CD14-positive monocyte (primary cell): ENCODE measurements at regions not wholly inside any gene's neighbourhood (a gene's known extent, or its start where the extent isn't known, plus 50 kb on each side); places are given as distances from the start of the nearest gene placed in this dataset.

Experiments used
- DNase-seq, 3 donors: peaks; one replicate each; pipeline ENCODE4 v3.0.0-alpha.2; 2011 to 2022
- H2AFZ ChIP-seq: 2 replicates; pipeline ENCODE4 v1.6.0; 2012; ENCODE audit warnings: mild to moderate bottlenecking, low read depth, low read length, inconsistent platforms; ENCODE audit not compliant: insufficient read depth, poor library complexity, severe bottlenecking
- H3K27ac ChIP-seq, 2 donors: 1 replicate in 1 of 2; 2 replicates in 1 of 2; pipeline ENCODE4 v1.5.1; 2012 to 2013; ENCODE audit warnings: low read length in 2 of 2, control low read depth in 1 of 2, inconsistent platforms in 1 of 2, low read depth in 1 of 2, mild to moderate bottlenecking in 1 of 2
- H3K27me3 ChIP-seq, 2 donors: one replicate each; pipeline versions ENCODE4 v1.6.0 to v1.6.1; 2011 to 2013; ENCODE audit warnings: low read length in 2 of 2; ENCODE audit not compliant: control insufficient read depth in 2 of 2, insufficient read depth in 2 of 2
- H3K36me3 ChIP-seq, 2 donors: replicated peaks in 1 of 2; 1 replicate in 1 of 2; 2 replicates in 1 of 2; pipeline versions ENCODE4 v1.5.1 to v1.6.1; 2012 to 2013; ENCODE audit warnings: low read length in 2 of 2, control low read depth in 1 of 2, inconsistent platforms in 1 of 2, mild to moderate bottlenecking in 1 of 2; ENCODE audit not compliant: insufficient read depth in 2 of 2, control insufficient read depth in 1 of 2
- H3K4me1 ChIP-seq, 2 donors: 1 replicate in 1 of 2; 2 replicates in 1 of 2; pipeline versions ENCODE4 v1.5.1 to v1.6.1; 2012 to 2013; ENCODE audit warnings: low read length in 2 of 2, control low read depth in 1 of 2, inconsistent platforms in 1 of 2, mild to moderate bottlenecking in 1 of 2, moderate library complexity in 1 of 2; ENCODE audit not compliant: insufficient read depth in 2 of 2, control insufficient read depth in 1 of 2
- H3K4me2 ChIP-seq: replicated peaks from 2 replicates; pipeline ENCODE3; 2012; ENCODE audit warnings: low read length, moderate library complexity, mild to moderate bottlenecking; ENCODE audit not compliant: poor library complexity, severe bottlenecking; ENCODE audit errors: extremely low read depth
- H3K4me3 ChIP-seq, 3 experiments: fragments of 200-600 bp in 1 of 3; sonication (generic) in 1 of 3; replicated peaks in 1 of 3; 1 replicate in 2 of 3; 2 replicates in 1 of 3; pipeline ENCODE4 v1.5.1; 2011 to 2013; ENCODE audit warnings: low read length in 3 of 3, mild to moderate bottlenecking in 3 of 3, control low read depth in 2 of 3, low read depth in 2 of 3, inconsistent platforms in 1 of 3, moderate library complexity in 1 of 3
- H3K79me2 ChIP-seq: 2 replicates; pipeline ENCODE4 v1.6.0; 2012; ENCODE audit warnings: mild to moderate bottlenecking, control low read depth, inconsistent platforms, low read length, moderate library complexity; ENCODE audit not compliant: insufficient read depth
- H3K9ac ChIP-seq: 2 replicates; pipeline ENCODE4 v1.6.0; 2017; ENCODE audit warnings: low read length, mild to moderate bottlenecking; ENCODE audit not compliant: insufficient read depth, poor library complexity, severe bottlenecking
- H3K9me3 ChIP-seq, 2 donors: replicated peaks in 1 of 2; 1 replicate in 1 of 2; 2 replicates in 1 of 2; pipeline versions ENCODE4 v1.5.1 to v1.6.1; 2012 to 2013; ENCODE audit warnings: low read length in 2 of 2, control low read depth in 1 of 2; ENCODE audit not compliant: control insufficient read depth in 1 of 2, insufficient read depth in 1 of 2
- H4K20me1 ChIP-seq: 2 replicates; pipeline ENCODE4 v1.6.0; 2012; ENCODE audit warnings: mild to moderate bottlenecking, low read length, control low read depth, moderate library complexity; ENCODE audit not compliant: insufficient read depth
- H3K27ac Mint-ChIP-seq, 7 donors: one replicate each; pipeline ENCODE4 v1.8.0; 2020; ENCODE audit warnings: mild to moderate bottlenecking in 7 of 7, mixed read lengths in 7 of 7, moderate library complexity in 6 of 7, inconsistent platforms in 2 of 7
- H3K27me3 Mint-ChIP-seq, 3 donors: one replicate each; pipeline ENCODE4 v1.8.0; 2021 to 2022; ENCODE audit warnings: low read depth in 3 of 3, mild to moderate bottlenecking in 3 of 3, mixed read lengths in 3 of 3, moderate library complexity in 3 of 3, inconsistent platforms in 1 of 3
- H3K36me3 Mint-ChIP-seq, 2 donors: one replicate each; pipeline ENCODE4 v1.8.0; 2020; ENCODE audit warnings: mixed read lengths in 2 of 2, inconsistent platforms in 1 of 2, mild to moderate bottlenecking in 1 of 2
- H3K4me1 Mint-ChIP-seq: one replicate; pipeline ENCODE4 v1.8.0; 2020; ENCODE audit warnings: mild to moderate bottlenecking, mixed read lengths
- H3K4me3 Mint-ChIP-seq, 2 donors: one replicate each; pipeline ENCODE4 v1.8.0; 2020; ENCODE audit warnings: mild to moderate bottlenecking in 2 of 2, mixed read lengths in 2 of 2, moderate library complexity in 1 of 2
- H3K9me3 Mint-ChIP-seq, 7 donors: one replicate each; pipeline ENCODE4 v1.8.0; 2020 to 2022; ENCODE audit warnings: mixed read lengths in 7 of 7, mild to moderate bottlenecking in 6 of 7, moderate library complexity in 6 of 7, inconsistent platforms in 2 of 7
- CTCF ChIP-seq: fragments of 200-600 bp; IDR thresholded peaks from one replicate; pipeline ENCODE4 v1.8.0; 2022; ENCODE audit warnings: antibody characterized with exemption, mild to moderate bottlenecking
- WGBS: methylation state at CpG from one replicate; pipeline ENCODE4 v1.1.5; 2013; ENCODE audit warnings: missing lambda C conversion rate; ENCODE audit not compliant: insufficient coverage; 5-methylcytosine and 5-hydroxymethylcytosine counted together
- intact Hi-C, 2 donors: fragments of 100-400 bp; cut with micrococcal nuclease; formaldehyde crosslinking; loops; one replicate each; pipeline versions ENCODE4 v1.15.0 to v1.15.1; 2023

- H3K27ac Mint-ChIP-seq: peak overlapping the region in 1 of 7 donors; percentile 45
- Histone ChIP-seq H3K9ac (no peak overlapping the region), H3K4me1 (no peaks in the 10 kb centered on the region), H3K27me3 (no peaks in the 10 kb centered on the region), H3K4me2 (no peak overlapping the region), H4K20me1 (no peaks in the 10 kb centered on the region), H3K4me3 (no peak overlapping the region), H3K27ac (no peak overlapping the region), H3K79me2 (no peaks in the 10 kb centered on the region), H2AFZ (no peak overlapping the region), H3K36me3 (no peaks in the 10 kb centered on the region), H3K9me3 (no peaks in the 10 kb centered on the region)
- WGBS: 94% methylated on average over 5 of the region's 7 CpGs
- no peak for TF ChIP-seq CTCF
- H3K27me3 Mint-ChIP-seq: peaks cover 1 to 9% (median 9%) of the 10 kb centered on the region in 3 donors
- no peaks in the 10 kb centered on the region for H3K36me3 Mint-ChIP-seq
- H3K4me3 Mint-ChIP-seq: no peak overlapping the region
- DNase-seq: no peak
- H3K4me1 Mint-ChIP-seq: no peaks in the 10 kb centered on the region
- peaks cover 0 to 2% (median 0%) of the 10 kb centered on the region in 7 donors for H3K9me3 Mint-ChIP-seq
- intact Hi-C loops: no loop called here
Measured at GRCh38 chr7:47094462-47094861, 487.4 kb downstream of the TNS3 start.

DNA sequence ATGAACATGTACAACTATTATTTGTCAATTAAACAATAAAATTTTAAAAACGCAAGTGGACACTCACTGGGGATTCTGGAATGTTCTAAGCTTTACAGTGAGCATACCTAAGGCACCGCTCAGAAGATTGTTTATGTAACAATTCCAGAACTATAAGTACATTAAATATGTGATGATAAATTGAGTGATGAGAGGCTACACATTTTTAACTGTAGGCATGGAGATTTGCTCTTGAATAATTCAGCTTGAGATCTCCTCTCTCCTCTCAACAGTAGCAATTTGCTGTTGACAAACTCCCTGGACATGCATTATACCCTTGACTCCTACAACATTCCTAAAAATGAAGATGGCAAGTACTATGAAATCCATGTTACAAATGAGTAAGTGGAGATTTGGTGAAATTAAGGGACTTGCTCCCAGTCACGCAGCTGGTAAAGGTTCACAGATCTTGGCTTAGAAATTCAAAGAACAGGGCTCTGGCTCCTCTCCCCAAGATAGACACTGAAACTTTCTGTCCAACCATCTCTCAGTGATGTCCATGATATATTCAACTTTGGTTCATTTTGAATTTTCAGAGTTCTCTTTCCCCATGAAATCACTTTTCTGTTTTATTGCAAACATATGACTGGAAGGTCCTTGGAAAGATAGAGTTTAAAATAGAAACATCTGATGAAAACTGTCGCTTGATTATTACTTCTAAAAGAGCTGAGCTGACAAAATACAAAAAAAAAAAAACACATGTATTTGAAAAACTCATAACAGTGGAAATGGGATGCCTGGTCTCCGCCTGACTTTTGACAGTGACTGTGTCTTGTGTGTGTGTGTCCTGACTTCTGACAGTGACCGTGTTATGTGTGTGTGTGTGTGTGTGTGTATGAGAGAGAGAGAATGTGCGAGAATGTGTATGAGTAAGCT lies 488.3 kb downstream of the TNS3 start:
- Histone ChIP-seq H3K4me3 (no peak overlapping the region), H3K27me3 (no peaks in the 10 kb centered on the region), H3K27ac (no peak overlapping the region), H3K9me3 (no peaks in the 10 kb centered on the region), H3K79me2 (no peaks in the 10 kb centered on the region), H3K4me1 (no peaks in the 10 kb centered on the region), H3K4me2 (no peak overlapping the region), H2AFZ (no peak overlapping the region), H4K20me1 (no peaks in the 10 kb centered on the region), H3K9ac (no peak overlapping the region), H3K36me3 (no peaks in the 10 kb centered on the region)
- 93% methylated on average over 3 of the region's 7 CpGs for WGBS
- Mint-ChIP-seq H3K27ac (no peak overlapping the region), H3K4me1 (no peaks in the 10 kb centered on the region), H3K9me3 (peaks cover 0 to 2% (median 0%) of the 10 kb centered on the region in 7 donors), H3K27me3 (peaks cover 1 to 9% (median 7%) of the 10 kb centered on the region in 3 donors), H3K36me3 (no peaks in the 10 kb centered on the region), H3K4me3 (no peak overlapping the region)
- intact Hi-C loops: no loop called here
- no peak for DNase-seq
- no peak for TF ChIP-seq CTCF
